GM18870 (cell line): ENCODE measurements at regions not wholly inside any gene's neighbourhood (a gene's known extent, or its start where the extent isn't known, plus 50 kb on each side); places are given as distances from the start of the nearest gene placed in this dataset.
"Not testable (repeated sequence)": the region's sequence is repeated elsewhere in the genome, so short reads cannot be mapped to it uniquely, and the experiment has no call there.

Experiments used
- ATAC-seq: cut with Tn5 transposase; IDR thresholded peaks from one replicate; pipeline ENCODE4 v1.9.1; 2021; ENCODE audit warnings: moderate library complexity; ENCODE audit not compliant: unreplicated experiment

GRCh38 chr13:31605076-31605860 is 134.1 kb upstream of the RXFP2 start:
- no peak for ATAC-seq

GRCh38 chr13:31607531-31607930 is 131.8 kb upstream of the RXFP2 start:
- ATAC-seq = not testable (repeated sequence)

GRCh38 chr13:31608780-31609179 is 130.5 kb upstream of the RXFP2 start:
- ATAC-seq = not testable (repeated sequence)

GRCh38 chr13:31610270-31610998 is 128.9 kb upstream of the RXFP2 start:
- no peak for ATAC-seq

- ATAC-seq = no peak
These were observed 128.1 kb upstream of the RXFP2 start for GRCh38 chr13:31611214-31611613.

GRCh38 chr13:31614073-31614472 is 125.3 kb upstream of the RXFP2 start:
- ATAC-seq = no peak

- ATAC-seq = no peak
These were observed 124.6 kb upstream of the RXFP2 start for GRCh38 chr13:31614704-31615103.

- ATAC-seq = no peak
These were observed 114.2 kb upstream of the RXFP2 start for GRCh38 chr13:31625115-31625514.

- ATAC-seq = no peak
These were observed 112.1 kb upstream of the RXFP2 start for GRCh38 chr13:31627097-31627845.

- ATAC-seq = no peak
These were observed 110.1 kb upstream of the RXFP2 start for GRCh38 chr13:31629085-31629780.

- ATAC-seq = no peak
These were observed 108.3 kb upstream of the RXFP2 start for GRCh38 chr13:31631071-31631470.

- no peak for ATAC-seq
These were observed 107.6 kb upstream of the RXFP2 start for GRCh38 chr13:31631746-31632145.

GRCh38 chr13:31638577-31638976 is 100.7 kb upstream of the RXFP2 start:
- ATAC-seq = no peak

- no peak for ATAC-seq
These were observed 99.7 kb upstream of the RXFP2 start for GRCh38 chr13:31639443-31640163.

GRCh38 chr13:31649766-31650165 is 89.6 kb upstream of the RXFP2 start:
- no peak for ATAC-seq

GRCh38 chr13:31653730-31654129 is 85.6 kb upstream of the RXFP2 start:
- ATAC-seq = no peak

- ATAC-seq = no peak
These were observed 75.3 kb upstream of the RXFP2 start for GRCh38 chr13:31663880-31664585.

GRCh38 chr13:31670831-31671617 is 68.3 kb upstream of the RXFP2 start:
- no peak for ATAC-seq

GRCh38 chr13:31674051-31674450 is 65.3 kb upstream of the RXFP2 start:
- ATAC-seq = no peak
